PC-9 (cell line): ENCODE measurements at regions not wholly inside any gene's neighbourhood (a gene's known extent, or its start where the extent isn't known, plus 50 kb on each side); places are given as distances from the start of the nearest gene placed in this dataset.

Source experiments
- EZH2 ChIP-seq: fragments of 200-600 bp; sonication (generic); IDR thresholded peaks from 2 replicates; pipeline ENCODE4 v1.8.0; 2017; ENCODE audit warnings: antibody characterized with exemption, low read depth
- TF ChIP-seq, protein P1 (sequence below): fragments of 200-600 bp; sonication (generic); conservative IDR thresholded peaks from 2 replicates; pipeline ENCODE4 v1.6.1; 2017; ENCODE audit warnings: mixed run types, antibody characterized with exemption, mild to moderate bottlenecking, moderate library complexity

- TF ChIP-seq, protein P1, sequence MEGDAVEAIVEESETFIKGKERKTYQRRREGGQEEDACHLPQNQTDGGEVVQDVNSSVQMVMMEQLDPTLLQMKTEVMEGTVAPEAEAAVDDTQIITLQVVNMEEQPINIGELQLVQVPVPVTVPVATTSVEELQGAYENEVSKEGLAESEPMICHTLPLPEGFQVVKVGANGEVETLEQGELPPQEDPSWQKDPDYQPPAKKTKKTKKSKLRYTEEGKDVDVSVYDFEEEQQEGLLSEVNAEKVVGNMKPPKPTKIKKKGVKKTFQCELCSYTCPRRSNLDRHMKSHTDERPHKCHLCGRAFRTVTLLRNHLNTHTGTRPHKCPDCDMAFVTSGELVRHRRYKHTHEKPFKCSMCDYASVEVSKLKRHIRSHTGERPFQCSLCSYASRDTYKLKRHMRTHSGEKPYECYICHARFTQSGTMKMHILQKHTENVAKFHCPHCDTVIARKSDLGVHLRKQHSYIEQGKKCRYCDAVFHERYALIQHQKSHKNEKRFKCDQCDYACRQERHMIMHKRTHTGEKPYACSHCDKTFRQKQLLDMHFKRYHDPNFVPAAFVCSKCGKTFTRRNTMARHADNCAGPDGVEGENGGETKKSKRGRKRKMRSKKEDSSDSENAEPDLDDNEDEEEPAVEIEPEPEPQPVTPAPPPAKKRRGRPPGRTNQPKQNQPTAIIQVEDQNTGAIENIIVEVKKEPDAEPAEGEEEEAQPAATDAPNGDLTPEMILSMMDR: no peak
- TF ChIP-seq EZH2: no peak
Observed at GRCh38 chr10:28800144-28800543, 122.8 kb downstream of the BAMBI start.
